GM21390 (cell line): ENCODE measurements at regions not wholly inside any gene's neighbourhood (a gene's known extent, or its start where the extent isn't known, plus 50 kb on each side); places are given as distances from the start of the nearest gene placed in this dataset.
"Not testable (repeated sequence)": the region's sequence is repeated elsewhere in the genome, so short reads cannot be mapped to it uniquely, and the experiment has no call there.

Experiments used
- ATAC-seq: cut with Tn5 transposase; IDR thresholded peaks from one replicate; pipeline ENCODE4 v1.9.1; 2021; ENCODE audit not compliant: unreplicated experiment

GRCh38 chr17:21470422-21470821, 94.3 kb downstream of the KCNJ12 start:
- ATAC-seq, result not testable (repeated sequence)

- no peak for ATAC-seq
Measured at GRCh38 chr17:21470861-21471260, 94.7 kb downstream of the KCNJ12 start.

DNA sequence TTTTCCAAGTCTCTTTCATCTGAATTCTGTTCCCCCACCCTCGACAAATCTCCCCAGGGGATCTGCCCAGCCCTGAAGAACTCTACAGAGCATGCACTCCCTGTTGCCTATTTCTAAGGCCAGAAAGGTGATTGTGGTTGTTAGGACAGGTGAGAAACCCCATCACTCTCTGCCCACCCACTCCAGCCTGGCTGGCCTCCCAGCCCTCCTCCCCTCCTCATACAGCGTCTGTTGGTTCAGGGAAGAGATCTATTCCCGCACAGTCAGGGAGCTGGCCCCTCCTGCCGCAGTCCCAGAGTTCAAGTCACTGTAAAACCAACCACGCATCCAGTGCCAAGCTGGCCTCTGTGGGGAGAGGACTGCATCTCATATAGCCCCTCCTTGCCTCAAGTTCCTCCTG, 98.7 kb downstream of the KCNJ12 start:
- no peak for ATAC-seq

GRCh38 chr17:21475571-21475970, 99.4 kb downstream of the KCNJ12 start:
- ATAC-seq, result no peak

- no peak for ATAC-seq
Measured at GRCh38 chr17:21476867-21477266, 100.7 kb downstream of the KCNJ12 start.

- no peak for ATAC-seq
Measured at GRCh38 chr17:21482189-21482865, 106.2 kb downstream of the KCNJ12 start.

GRCh38 chr17:21488043-21488442, 111.9 kb downstream of the KCNJ12 start:
- not testable (repeated sequence) for ATAC-seq

DNA sequence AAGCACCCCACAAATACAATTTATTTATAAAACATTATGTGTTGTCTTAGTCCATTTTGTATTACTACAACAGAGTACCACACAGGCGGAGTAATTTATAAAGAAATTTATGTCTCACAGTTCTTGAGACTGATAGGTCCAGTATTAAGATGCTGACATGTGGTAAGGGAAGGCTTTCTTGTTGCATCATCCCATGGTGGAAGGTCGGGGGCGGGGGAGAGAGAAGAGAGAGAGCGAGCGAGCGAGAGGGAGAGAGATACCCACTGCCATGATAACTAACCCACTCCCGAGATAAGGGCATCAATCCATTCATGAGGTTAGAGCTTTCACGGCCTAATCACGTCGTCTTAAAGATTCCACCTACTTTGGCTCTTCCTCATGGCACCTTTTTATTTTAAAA, 117.8 kb downstream of the KCNJ12 start:
- ATAC-seq, result no peak

DNA sequence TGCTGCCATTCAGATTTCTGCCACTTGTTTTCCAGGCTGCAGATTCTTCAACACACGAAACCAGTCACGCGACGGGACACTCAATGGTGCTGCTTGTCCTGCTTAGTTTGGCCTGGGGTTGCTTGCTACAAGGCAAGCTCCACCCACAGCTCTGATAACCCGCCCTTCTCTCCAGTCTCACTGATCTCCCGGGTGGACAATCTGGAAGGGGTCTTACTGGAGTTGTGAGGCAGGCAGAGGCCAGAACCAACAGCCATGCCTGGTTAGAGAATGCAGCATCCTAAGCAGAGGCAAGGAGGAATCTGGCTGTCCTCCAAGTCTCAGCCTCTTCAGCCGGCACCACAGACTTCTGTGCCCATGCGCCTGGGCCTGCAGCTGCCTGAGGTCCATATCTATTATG, 119.1 kb downstream of the KCNJ12 start:
- ATAC-seq, result no peak

DNA sequence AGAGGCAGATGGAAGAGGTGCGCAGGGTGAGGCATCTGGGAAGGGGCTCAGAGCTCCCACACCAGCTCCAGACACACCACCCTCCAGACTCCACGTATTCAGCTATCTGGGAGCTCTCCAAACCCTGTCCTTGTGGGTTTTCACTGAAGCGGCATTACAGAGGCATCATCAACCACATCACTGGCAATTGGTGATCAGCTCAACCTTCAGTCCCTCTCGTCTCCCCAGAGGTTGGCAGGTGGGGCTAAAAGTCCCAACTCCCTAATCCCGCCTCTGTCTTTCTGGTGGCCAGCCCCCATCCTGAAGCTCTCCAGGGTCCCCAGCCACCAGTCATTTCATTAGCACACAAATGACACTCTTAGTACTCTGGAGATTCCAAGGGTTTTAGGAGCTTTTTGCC, 123.9 kb downstream of the KCNJ12 start:
- no peak for ATAC-seq

DNA sequence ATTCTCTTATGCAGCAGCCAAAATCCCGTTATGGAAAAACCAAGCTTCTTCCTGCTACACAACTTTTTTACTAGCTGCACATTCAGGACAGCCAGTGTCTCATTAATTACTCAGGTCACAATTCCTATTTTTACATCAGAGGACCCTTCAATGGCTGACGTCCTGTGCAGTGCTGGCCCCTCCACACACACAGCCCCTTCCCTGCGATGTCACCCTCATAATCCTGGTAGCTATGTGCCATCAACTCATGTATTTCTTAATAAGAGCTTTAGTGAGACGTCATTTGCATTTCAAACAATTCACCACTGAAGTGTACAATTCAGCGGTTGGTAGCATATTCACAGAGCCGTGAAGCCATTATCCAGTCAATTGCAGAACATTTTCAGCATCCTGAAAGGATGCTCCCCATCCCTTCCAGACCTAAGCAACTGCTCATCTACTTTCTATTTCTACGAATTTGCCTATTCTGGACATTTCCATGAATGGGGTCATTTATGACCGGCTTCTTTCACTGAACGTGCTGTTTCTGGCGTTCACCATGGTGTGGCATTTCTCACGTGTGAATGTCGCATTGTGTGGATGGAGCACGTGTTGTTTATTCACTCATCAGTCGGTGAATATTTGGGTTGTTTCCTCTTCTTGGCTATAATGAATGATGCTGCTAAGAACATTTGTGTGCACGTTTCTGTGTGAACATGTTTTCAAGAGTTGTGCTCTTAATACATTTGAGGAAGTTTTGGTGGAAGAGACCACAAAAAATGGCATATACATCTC, 126.0 kb downstream of the KCNJ12 start:
- not testable (repeated sequence) for ATAC-seq

DNA sequence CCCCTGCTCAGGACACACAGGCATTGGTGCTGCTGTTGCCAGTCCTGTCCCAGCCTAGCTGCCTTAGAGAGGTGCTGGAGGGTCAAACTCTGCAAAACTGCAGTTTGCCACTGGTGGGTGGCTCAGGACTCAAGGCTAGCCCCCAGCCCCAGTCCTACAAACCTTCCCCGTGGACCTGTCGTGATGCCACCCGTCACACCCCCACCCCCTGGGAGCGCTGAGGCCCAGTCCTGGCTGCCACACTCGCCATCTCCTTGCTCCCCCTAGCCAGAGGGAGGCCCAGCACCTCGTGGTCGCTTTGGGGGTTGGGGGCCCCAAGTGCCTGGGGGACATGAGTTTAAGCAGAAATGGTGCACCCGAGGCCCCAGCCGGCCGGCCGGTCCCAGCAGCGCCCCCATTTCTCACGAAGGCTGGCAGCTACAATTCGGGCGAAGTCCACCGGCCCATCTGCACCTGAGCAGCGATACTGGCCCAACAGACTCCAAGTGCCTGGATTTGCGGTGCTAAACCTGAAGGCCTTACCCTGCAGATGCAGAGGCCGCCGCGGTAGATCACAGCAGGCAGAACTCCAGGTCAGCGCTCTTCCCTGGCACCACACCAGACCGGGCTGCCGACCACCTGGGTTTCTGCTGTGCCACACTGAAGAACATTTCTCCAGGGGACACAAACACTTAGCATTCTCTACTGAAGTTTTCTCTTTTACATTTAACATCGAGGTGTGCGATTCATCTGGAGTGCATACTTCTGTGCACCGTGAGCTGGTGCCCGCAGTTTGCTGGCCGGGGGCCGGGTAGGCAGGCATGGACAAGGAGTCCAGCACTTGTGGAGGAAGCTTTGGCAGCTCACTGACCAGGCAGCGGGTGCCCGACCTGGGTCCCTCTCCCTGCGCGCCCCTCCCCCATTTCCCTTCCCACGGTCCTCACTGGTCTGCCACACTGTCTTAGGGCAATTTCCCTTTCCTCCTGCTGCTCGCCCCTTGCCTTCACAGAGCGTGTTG, 130.0 kb downstream of the KCNJ12 start:
- no peak for ATAC-seq

DNA sequence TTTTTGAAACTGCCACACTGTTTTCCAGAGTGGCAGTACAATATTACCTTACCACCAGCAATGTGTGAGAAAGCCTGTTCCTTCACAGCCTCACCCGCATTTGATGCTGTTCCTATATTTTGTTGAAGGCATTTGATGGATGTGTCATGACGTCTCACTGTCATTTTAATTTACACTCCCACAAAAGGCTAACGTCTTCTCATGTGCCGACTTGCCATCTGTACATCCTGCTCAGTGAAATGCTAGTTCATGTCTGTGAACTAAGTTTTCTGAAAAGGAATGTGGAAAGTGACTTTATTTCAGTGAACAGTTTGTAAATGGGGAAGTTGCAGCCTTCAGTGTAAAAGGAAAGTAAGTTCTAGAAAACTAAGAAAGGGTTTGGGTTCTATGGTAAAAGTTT, 131.6 kb downstream of the KCNJ12 start:
- not testable (repeated sequence) for ATAC-seq

GRCh38 chr17:21508211-21508610, 132.1 kb downstream of the KCNJ12 start:
- ATAC-seq, result no peak

- not testable (repeated sequence) for ATAC-seq
Measured at GRCh38 chr17:21509356-21509755, 133.2 kb downstream of the KCNJ12 start.

DNA sequence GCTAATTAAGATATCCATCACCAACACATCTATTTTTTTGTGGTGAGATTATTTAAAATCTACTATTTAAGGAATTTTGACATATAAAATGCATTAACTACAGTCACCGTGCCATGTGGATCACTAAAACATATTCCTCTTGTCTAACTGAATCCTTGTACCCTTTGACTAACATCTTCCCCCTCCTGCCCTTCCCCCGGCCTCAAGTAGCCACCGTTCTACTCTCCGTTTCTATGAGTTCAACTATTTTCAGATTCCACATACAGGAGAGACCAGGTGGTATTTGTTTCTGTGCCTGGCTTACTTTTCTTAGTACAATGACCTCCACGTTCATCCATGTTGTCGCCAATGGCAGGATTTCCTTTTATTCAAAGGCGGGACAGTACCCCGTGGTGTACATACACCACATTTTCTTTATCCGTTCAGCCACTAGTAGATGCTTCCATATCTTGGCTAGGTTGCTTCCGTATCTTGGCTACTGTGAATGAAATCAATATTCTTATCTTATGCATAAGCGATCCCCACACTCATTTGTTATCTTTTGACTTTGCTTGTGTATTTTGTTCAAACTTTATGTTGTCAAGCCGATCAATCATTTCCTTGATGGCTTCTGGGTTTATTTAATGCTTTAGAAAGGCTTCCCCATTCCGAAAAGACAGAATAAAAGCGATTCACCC, 134.7 kb downstream of the KCNJ12 start:
- no peak for ATAC-seq

DNA sequence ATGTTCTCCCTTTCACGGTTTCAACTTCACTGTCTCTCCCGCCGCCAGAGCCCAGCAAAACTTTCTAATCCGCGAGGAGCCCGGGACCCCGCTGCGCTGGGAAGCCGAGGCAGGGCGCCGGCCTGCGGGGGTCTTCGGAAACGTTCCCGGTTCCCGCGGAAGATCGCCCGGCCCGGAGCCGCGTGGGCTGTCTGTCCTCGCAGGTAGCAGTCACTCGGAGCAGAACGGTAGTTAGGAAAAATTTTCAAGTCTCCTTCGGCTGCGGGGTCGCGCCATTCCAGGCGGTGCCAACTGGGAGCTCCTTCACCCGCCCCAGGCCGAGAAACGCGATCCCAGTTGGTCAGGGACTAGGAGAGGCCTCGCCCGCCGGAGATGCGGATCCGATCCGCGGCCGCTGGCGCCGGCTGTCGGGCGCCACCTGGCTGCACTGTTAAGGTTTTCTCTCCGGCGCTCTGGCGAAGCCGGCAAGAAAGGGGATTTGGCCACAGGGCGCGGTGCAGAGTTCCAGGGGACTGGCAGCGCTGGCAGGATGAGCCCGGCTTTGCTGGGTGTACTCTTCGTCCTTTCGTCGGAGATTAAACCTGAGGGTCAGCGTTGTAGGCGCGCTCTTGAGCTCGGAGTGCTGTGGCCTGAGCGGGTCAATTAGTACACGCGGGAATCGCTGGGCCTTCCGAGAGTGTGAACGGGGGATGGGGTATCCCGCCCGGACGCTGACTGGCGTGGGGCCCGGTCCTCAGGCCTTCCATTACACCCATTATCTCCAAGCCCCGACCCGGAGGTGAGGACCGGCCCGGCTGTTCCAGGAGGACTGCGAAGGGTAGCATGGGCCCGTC, 135.4 kb downstream of the KCNJ12 start:
- ATAC-seq, result no peak

DNA sequence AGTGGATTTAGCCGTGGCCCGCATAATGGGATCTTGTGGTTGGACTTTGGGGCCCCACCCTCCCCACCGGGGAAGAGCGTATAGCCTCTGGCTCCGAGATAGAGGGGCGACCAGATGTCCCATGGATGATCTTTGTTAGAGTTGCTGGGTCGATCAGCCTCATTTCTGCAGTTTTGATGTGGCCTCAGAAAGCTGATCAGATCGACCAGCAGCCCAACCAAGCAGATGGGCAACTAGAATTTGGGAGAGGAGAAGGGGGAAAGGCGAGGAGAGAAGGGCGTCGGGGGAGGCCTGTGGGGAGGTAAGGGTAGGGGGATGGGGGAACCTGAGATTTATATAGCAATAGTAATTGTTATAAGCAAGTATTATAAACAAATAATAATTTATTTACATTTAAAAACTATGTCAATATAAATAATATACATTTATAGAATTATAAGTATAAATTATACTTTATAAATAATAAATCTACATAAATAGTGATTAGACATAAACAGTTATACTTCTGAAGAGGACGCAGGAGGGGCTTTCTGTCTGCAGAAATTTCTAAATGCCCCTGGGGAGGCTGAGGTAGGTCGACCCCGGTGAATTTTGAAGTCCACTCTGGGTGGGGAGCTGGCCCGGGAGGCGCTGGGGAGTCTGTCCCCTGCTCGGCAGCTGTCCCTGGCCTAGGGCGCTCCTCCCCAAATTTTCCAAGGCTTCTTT, 136.3 kb downstream of the KCNJ12 start:
- ATAC-seq, result no peak

DNA sequence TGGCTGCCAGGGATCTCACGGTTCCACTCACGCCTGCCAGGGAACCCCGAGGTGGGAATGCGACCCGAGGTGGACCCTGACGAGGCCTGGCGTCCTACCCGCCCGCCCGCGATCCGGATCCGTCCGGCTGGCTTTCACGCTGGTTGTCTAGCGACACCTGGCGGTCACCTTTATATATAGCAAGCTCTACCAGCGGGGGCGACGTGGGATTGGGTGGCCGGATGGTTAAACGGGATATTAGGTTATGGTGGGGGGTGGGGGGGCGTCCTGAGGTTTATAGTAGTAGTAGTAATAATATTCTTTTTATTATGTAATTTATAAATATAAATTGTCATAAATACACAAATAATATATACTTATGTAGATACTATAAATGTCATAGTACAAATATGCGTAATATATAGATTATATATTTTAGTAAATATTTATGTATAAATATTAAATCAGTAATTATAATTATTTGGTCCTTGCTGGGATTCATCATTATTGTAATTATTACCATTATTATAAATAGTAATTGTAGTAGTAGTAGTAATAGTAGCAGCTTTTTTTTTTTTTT, 136.9 kb downstream of the KCNJ12 start:
- no peak for ATAC-seq
